ENCODE measurements at regions not wholly inside any gene's neighbourhood (a gene's known extent, or its start where the extent isn't known, plus 50 kb on each side); places are given as distances from the start of the nearest gene placed in this dataset.
A peak's percentile ranks its signal among the peaks of the same experiment; 100 is the strongest.

- Histone ChIP-seq H3K27me3 (ENCODE audit: control insufficient read depth, insufficient read depth, low read length) (no peaks in the 10 kb centered on the region), H3K9me3 (ENCODE audit: control insufficient read depth, insufficient read depth, low read length) (no peaks in the 10 kb centered on the region), H3K27ac (ENCODE audit: low read depth, low read length) (no peak overlapping the region), H3K36me3 (ENCODE audit: control insufficient read depth, insufficient read depth, low read length) (no peaks in the 10 kb centered on the region), H3K4me1 (ENCODE audit: control insufficient read depth, insufficient read depth, low read length) (no peaks in the 10 kb centered on the region), H3K4me3 (ENCODE audit: low read depth, low read length) (no peak overlapping the region)
- 86% methylated on average over 5 of the region's 7 CpGs for WGBS (ENCODE audit: insufficient coverage)
- no peak for DNase-seq (ENCODE audit: low read depth in 4 of 6, low spot score in 6 of 6)
These were observed 207.4 kb upstream of the HES1 start for GRCh38 chr3:193928354-193929209.

GRCh38 chr3:193929373-193929772 is 206.6 kb upstream of the HES1 start:
- 84% methylated on average over 5 of the region's 5 CpGs for WGBS (ENCODE audit: insufficient coverage)
- H3K36me3 ChIP-seq (ENCODE audit: control insufficient read depth, insufficient read depth, low read length), result no peaks in the 10 kb centered on the region
- DNase-seq (ENCODE audit: low read depth in 4 of 6, low spot score in 6 of 6), result no peak
- H3K9me3 ChIP-seq (ENCODE audit: control insufficient read depth, insufficient read depth, low read length), result no peaks in the 10 kb centered on the region
- H3K4me1 ChIP-seq (ENCODE audit: control insufficient read depth, insufficient read depth, low read length), result no peaks in the 10 kb centered on the region
- no peak overlapping the region for H3K4me3 ChIP-seq (ENCODE audit: low read depth, low read length)
- H3K27me3 ChIP-seq (ENCODE audit: control insufficient read depth, insufficient read depth, low read length), result no peaks in the 10 kb centered on the region
- no peak overlapping the region for H3K27ac ChIP-seq (ENCODE audit: low read depth, low read length)

GRCh38 chr3:193929921-193930646 is 205.9 kb upstream of the HES1 start:
- DNase-seq (ENCODE audit: low read depth in 4 of 6, low spot score in 6 of 6), result no peak
- no peaks in the 10 kb centered on the region for H3K27me3 ChIP-seq (ENCODE audit: control insufficient read depth, insufficient read depth, low read length)
- H3K36me3 ChIP-seq (ENCODE audit: control insufficient read depth, insufficient read depth, low read length), result no peaks in the 10 kb centered on the region
- H3K4me3 ChIP-seq (ENCODE audit: low read depth, low read length), result no peak overlapping the region
- no peaks in the 10 kb centered on the region for H3K4me1 ChIP-seq (ENCODE audit: control insufficient read depth, insufficient read depth, low read length)
- no peaks in the 10 kb centered on the region for H3K9me3 ChIP-seq (ENCODE audit: control insufficient read depth, insufficient read depth, low read length)
- WGBS (ENCODE audit: insufficient coverage), result 60% methylated on average over 1 of the region's 7 CpGs
- H3K27ac ChIP-seq (ENCODE audit: low read depth, low read length), result no peak overlapping the region

- peak in 1 of 6 donors; percentile 9 for DNase-seq (ENCODE audit: low read depth in 4 of 6, low spot score in 6 of 6)
- H3K4me3 ChIP-seq (ENCODE audit: low read depth, low read length), result no peak overlapping the region
- no peaks in the 10 kb centered on the region for H3K9me3 ChIP-seq (ENCODE audit: control insufficient read depth, insufficient read depth, low read length)
- 100% methylated on average over 1 of the region's 2 CpGs for WGBS (ENCODE audit: insufficient coverage)
- H3K27me3 ChIP-seq (ENCODE audit: control insufficient read depth, insufficient read depth, low read length), result no peaks in the 10 kb centered on the region
- no peak overlapping the region for H3K27ac ChIP-seq (ENCODE audit: low read depth, low read length)
- H3K36me3 ChIP-seq (ENCODE audit: control insufficient read depth, insufficient read depth, low read length), result no peaks in the 10 kb centered on the region
- H3K4me1 ChIP-seq (ENCODE audit: control insufficient read depth, insufficient read depth, low read length), result no peaks in the 10 kb centered on the region
These were observed 203.8 kb upstream of the HES1 start for GRCh38 chr3:193932136-193932535.

- H3K27ac ChIP-seq (ENCODE audit: low read depth, low read length), result no peak overlapping the region
- H3K36me3 ChIP-seq (ENCODE audit: control insufficient read depth, insufficient read depth, low read length), result no peaks in the 10 kb centered on the region
- no peak for DNase-seq (ENCODE audit: low read depth in 4 of 6, low spot score in 6 of 6)
- no peaks in the 10 kb centered on the region for H3K9me3 ChIP-seq (ENCODE audit: control insufficient read depth, insufficient read depth, low read length)
- no peaks in the 10 kb centered on the region for H3K4me1 ChIP-seq (ENCODE audit: control insufficient read depth, insufficient read depth, low read length)
- WGBS (ENCODE audit: insufficient coverage), result 70% methylated on average over 2 of the region's 4 CpGs
- no peaks in the 10 kb centered on the region for H3K27me3 ChIP-seq (ENCODE audit: control insufficient read depth, insufficient read depth, low read length)
- H3K4me3 ChIP-seq (ENCODE audit: low read depth, low read length), result no peak overlapping the region
These were observed 203.4 kb upstream of the HES1 start for GRCh38 chr3:193932576-193932975.

GRCh38 chr3:193933451-193933850 is 202.5 kb upstream of the HES1 start:
- Histone ChIP-seq H3K4me3 (ENCODE audit: low read depth, low read length) (no peak overlapping the region), H3K4me1 (ENCODE audit: control insufficient read depth, insufficient read depth, low read length) (no peaks in the 10 kb centered on the region), H3K27me3 (ENCODE audit: control insufficient read depth, insufficient read depth, low read length) (no peaks in the 10 kb centered on the region), H3K27ac (ENCODE audit: low read depth, low read length) (no peak overlapping the region), H3K9me3 (ENCODE audit: control insufficient read depth, insufficient read depth, low read length) (no peaks in the 10 kb centered on the region), H3K36me3 (ENCODE audit: control insufficient read depth, insufficient read depth, low read length) (no peaks in the 10 kb centered on the region)
- 89% methylated on average over 1 of the region's 1 CpG for WGBS (ENCODE audit: insufficient coverage)
- DNase-seq (ENCODE audit: low read depth in 4 of 6, low spot score in 6 of 6), result no peak

- WGBS (ENCODE audit: insufficient coverage), result no CpG with 5 or more reads among the region's 1 CpG
- H3K4me1 ChIP-seq (ENCODE audit: control insufficient read depth, insufficient read depth, low read length), result no peaks in the 10 kb centered on the region
- no peaks in the 10 kb centered on the region for H3K9me3 ChIP-seq (ENCODE audit: control insufficient read depth, insufficient read depth, low read length)
- H3K27ac ChIP-seq (ENCODE audit: low read depth, low read length), result no peak overlapping the region
- no peak overlapping the region for H3K4me3 ChIP-seq (ENCODE audit: low read depth, low read length)
- H3K27me3 ChIP-seq (ENCODE audit: control insufficient read depth, insufficient read depth, low read length), result peaks cover 3% of the 10 kb centered on the region
- H3K36me3 ChIP-seq (ENCODE audit: control insufficient read depth, insufficient read depth, low read length), result no peaks in the 10 kb centered on the region
- DNase-seq (ENCODE audit: low read depth in 4 of 6, low spot score in 6 of 6), result no peak
These were observed 200.0 kb upstream of the HES1 start for GRCh38 chr3:193935916-193936315.

GRCh38 chr3:193938613-193939012 is 197.3 kb upstream of the HES1 start:
- H3K9me3 ChIP-seq (ENCODE audit: control insufficient read depth, insufficient read depth, low read length), result no peaks in the 10 kb centered on the region
- no peak overlapping the region for H3K4me3 ChIP-seq (ENCODE audit: low read depth, low read length)
- peaks cover 3% of the 10 kb centered on the region for H3K27me3 ChIP-seq (ENCODE audit: control insufficient read depth, insufficient read depth, low read length)
- no peak overlapping the region for H3K27ac ChIP-seq (ENCODE audit: low read depth, low read length)
- 58% methylated on average over 4 of the region's 6 CpGs for WGBS (ENCODE audit: insufficient coverage)
- no peak for DNase-seq (ENCODE audit: low read depth in 4 of 6, low spot score in 6 of 6)
- H3K36me3 ChIP-seq (ENCODE audit: control insufficient read depth, insufficient read depth, low read length), result no peaks in the 10 kb centered on the region
- H3K4me1 ChIP-seq (ENCODE audit: control insufficient read depth, insufficient read depth, low read length), result peaks cover 15% of the 10 kb centered on the region

- no peak overlapping the region for H3K4me3 ChIP-seq (ENCODE audit: low read depth, low read length)
- no peak for DNase-seq (ENCODE audit: low read depth in 4 of 6, low spot score in 6 of 6)
- no peaks in the 10 kb centered on the region for H3K9me3 ChIP-seq (ENCODE audit: control insufficient read depth, insufficient read depth, low read length)
- no peak overlapping the region for H3K27ac ChIP-seq (ENCODE audit: low read depth, low read length)
- H3K27me3 ChIP-seq (ENCODE audit: control insufficient read depth, insufficient read depth, low read length), result peaks cover 3% of the 10 kb centered on the region
- no peaks in the 10 kb centered on the region for H3K36me3 ChIP-seq (ENCODE audit: control insufficient read depth, insufficient read depth, low read length)
- WGBS (ENCODE audit: insufficient coverage), result no CpG with 5 or more reads among the region's 4 CpGs
- H3K4me1 ChIP-seq (ENCODE audit: control insufficient read depth, insufficient read depth, low read length), result peaks cover 21% of the 10 kb centered on the region
These were observed 196.4 kb upstream of the HES1 start for GRCh38 chr3:193939527-193939926.

GRCh38 chr3:193940526-193940925 is 195.4 kb upstream of the HES1 start:
- WGBS (ENCODE audit: insufficient coverage), result 68% methylated on average over 6 of the region's 7 CpGs
- Histone ChIP-seq H3K4me1 (ENCODE audit: control insufficient read depth, insufficient read depth, low read length) (peaks cover 27% of the 10 kb centered on the region), H3K36me3 (ENCODE audit: control insufficient read depth, insufficient read depth, low read length) (no peaks in the 10 kb centered on the region), H3K27ac (ENCODE audit: low read depth, low read length) (no peak overlapping the region), H3K27me3 (ENCODE audit: control insufficient read depth, insufficient read depth, low read length) (peaks cover 8% of the 10 kb centered on the region), H3K9me3 (ENCODE audit: control insufficient read depth, insufficient read depth, low read length) (no peaks in the 10 kb centered on the region), H3K4me3 (ENCODE audit: low read depth, low read length) (no peak overlapping the region)
- DNase-seq (ENCODE audit: low read depth in 4 of 6, low spot score in 6 of 6), result no peak
